Natural killer cell (primary cell): ENCODE measurements at regions not wholly inside any gene's neighbourhood (a gene's known extent, or its start where the extent isn't known, plus 50 kb on each side); places are given as distances from the start of the nearest gene placed in this dataset.

Source experiments
- ATAC-seq, 3 donors: fragments of 150-1000 bp in 2 of 3; fragments of 200-7000 bp in 1 of 3; cut with Tn5 transposase; 1 replicate in 1 of 3; 2 replicates in 2 of 3; pipeline ENCODE4 v1.10.0; 2021; ENCODE audit warnings: mild to moderate bottlenecking in 2 of 3, moderate library complexity in 2 of 3
- DNase-seq, 2 donors: peaks; one replicate each; pipeline versions ENCODE4 v3.0.0 to v3.0.0-alpha.2; 2013 to 2021; ENCODE audit warnings: mixed read lengths in 1 of 2
- H3K27ac ChIP-seq: one replicate; pipeline ENCODE4 v1.5.1; 2013; ENCODE audit warnings: mild to moderate bottlenecking, low read length
- H3K27me3 ChIP-seq: one replicate; pipeline ENCODE4 v1.6.1; 2013; ENCODE audit warnings: low read length; ENCODE audit not compliant: control insufficient read depth, insufficient read depth
- H3K36me3 ChIP-seq: one replicate; pipeline ENCODE4 v1.6.1; 2013; ENCODE audit warnings: low read length; ENCODE audit not compliant: control insufficient read depth, insufficient read depth
- H3K4me1 ChIP-seq: one replicate; pipeline ENCODE4 v1.6.1; 2013; ENCODE audit warnings: low read length; ENCODE audit not compliant: control insufficient read depth, insufficient read depth
- H3K4me3 ChIP-seq: one replicate; pipeline ENCODE4 v1.5.1; 2013; ENCODE audit warnings: low read length
- H3K9me3 ChIP-seq: one replicate; pipeline ENCODE4 v1.6.1; 2013; ENCODE audit warnings: low read length; ENCODE audit not compliant: control insufficient read depth, insufficient read depth
- H3K27ac Mint-ChIP-seq, 2 donors: one replicate each; pipeline ENCODE4 v1.8.0; 2022; ENCODE audit warnings: mild to moderate bottlenecking in 2 of 2, mixed read lengths in 2 of 2, moderate library complexity in 1 of 2
- H3K27me3 Mint-ChIP-seq, 2 donors: one replicate each; pipeline ENCODE4 v1.8.0; 2022; ENCODE audit warnings: low read depth in 2 of 2, mixed read lengths in 2 of 2
- H3K36me3 Mint-ChIP-seq: one replicate; pipeline ENCODE4 v1.8.0; 2022; ENCODE audit warnings: mixed read lengths
- H3K4me1 Mint-ChIP-seq, 2 donors: one replicate each; pipeline ENCODE4 v1.8.0; 2022; ENCODE audit warnings: mixed read lengths in 2 of 2
- H3K4me3 Mint-ChIP-seq: one replicate; pipeline ENCODE4 v1.8.0; 2022; ENCODE audit warnings: mild to moderate bottlenecking, moderate library complexity, mixed read lengths
- H3K9me3 Mint-ChIP-seq, 2 donors: one replicate each; pipeline ENCODE4 v1.8.0; 2022; ENCODE audit warnings: mixed read lengths in 2 of 2
- CTCF ChIP-seq: fragments of 200-600 bp; IDR thresholded peaks from one replicate; pipeline ENCODE4 v1.8.0; 2022; ENCODE audit warnings: antibody characterized with exemption
- WGBS: methylation state at CpG from one replicate; pipeline ENCODE4 v1.1.7; 2013; ENCODE audit warnings: missing lambda C conversion rate; ENCODE audit not compliant: insufficient coverage; 5-methylcytosine and 5-hydroxymethylcytosine counted together
- intact Hi-C: fragments of 100-400 bp; cut with micrococcal nuclease; formaldehyde crosslinking; loops from one replicate; pipeline ENCODE4 v1.14.2; 2022

GRCh38 chr9:2502760-2503159 is 118.8 kb upstream of the VLDLR start:
- Mint-ChIP-seq H3K36me3 (no peaks in the 10 kb centered on the region), H3K27me3 (peaks cover 6 to 8% of the 10 kb centered on the region in 2 donors), H3K9me3 (no peaks in the 10 kb centered on the region), H3K4me3 (no peak overlapping the region), H3K4me1 (no peaks in the 10 kb centered on the region), H3K27ac (no peak overlapping the region)
- no peaks in the 10 kb centered on the region for H3K27me3 ChIP-seq
- intact Hi-C loops = no loop called here
- H3K4me3 ChIP-seq = no peak overlapping the region
- 94% methylated on average over 1 of the region's 2 CpGs for WGBS
- no peak for DNase-seq
- no peaks in the 10 kb centered on the region for H3K9me3 ChIP-seq
- no peak overlapping the region for H3K27ac ChIP-seq
- no peak for TF ChIP-seq CTCF
- no peaks in the 10 kb centered on the region for H3K36me3 ChIP-seq
- no peaks in the 10 kb centered on the region for H3K4me1 ChIP-seq
- no peak for ATAC-seq

DNA sequence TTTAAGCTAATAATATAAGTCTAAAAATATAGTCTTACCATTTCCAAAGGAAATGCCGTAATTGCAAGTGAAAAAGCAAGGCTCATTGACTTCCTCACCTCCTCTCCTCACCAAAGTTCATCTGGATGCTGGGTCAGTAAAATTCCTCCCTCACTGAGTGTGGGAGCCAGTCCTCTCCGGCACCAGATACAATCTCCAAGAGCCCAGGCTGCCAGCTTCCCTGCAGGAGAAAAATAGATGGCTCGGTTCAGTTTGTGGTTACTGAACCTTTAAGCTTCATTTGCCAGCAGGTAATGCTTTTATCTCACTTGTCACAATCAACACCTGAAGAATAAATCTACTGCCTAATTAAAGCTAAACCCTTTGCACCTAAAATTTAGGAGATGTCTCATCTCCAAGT is 115.3 kb upstream of the VLDLR start:
- DNase-seq (no peak), ATAC-seq (no peak)
- no peak for TF ChIP-seq CTCF

DNA sequence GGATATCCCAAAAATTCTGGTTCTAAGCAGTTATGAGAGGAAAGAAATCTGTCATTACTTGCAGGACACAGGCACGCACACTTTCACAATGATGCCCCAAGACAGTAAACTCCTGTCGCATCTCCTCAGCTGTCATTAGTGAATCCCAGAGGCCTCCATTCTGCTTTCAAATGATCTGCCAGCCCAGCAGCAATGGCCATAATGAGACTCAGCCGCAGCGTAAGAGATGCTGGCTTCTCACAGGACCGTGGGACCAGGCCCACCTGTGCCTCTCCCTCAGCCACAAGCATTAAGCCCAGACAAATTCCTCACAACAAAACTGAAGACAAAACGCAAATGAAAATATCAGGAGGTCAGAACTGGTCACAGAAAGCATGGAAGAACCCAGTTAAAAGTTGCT is 98.0 kb upstream of the VLDLR start:
- no peak overlapping the region for H3K27ac ChIP-seq
- no peaks in the 10 kb centered on the region for H3K36me3 ChIP-seq
- no peak for DNase-seq
- intact Hi-C loops = no loop called here
- no peaks in the 10 kb centered on the region for H3K27me3 ChIP-seq
- Mint-ChIP-seq H3K27ac (no peak overlapping the region), H3K36me3 (no peaks in the 10 kb centered on the region), H3K4me1 (no peaks in the 10 kb centered on the region), H3K9me3 (peaks cover 3 to 8% of the 10 kb centered on the region in 2 donors), H3K27me3 (peaks cover 0 to 6% of the 10 kb centered on the region in 2 donors), H3K4me3 (no peak overlapping the region)
- H3K4me1 ChIP-seq = no peaks in the 10 kb centered on the region
- peaks cover 3% of the 10 kb centered on the region for H3K9me3 ChIP-seq
- TF ChIP-seq CTCF = no peak
- no peak for ATAC-seq
- 83% methylated on average over 6 of the region's 6 CpGs for WGBS
- no peak overlapping the region for H3K4me3 ChIP-seq

More for the DNA sequence above, 115.3 kb upstream of the VLDLR start:
- H3K36me3 ChIP-seq = no peaks in the 10 kb centered on the region
- no peak overlapping the region for H3K4me3 Mint-ChIP-seq
- no peak overlapping the region for H3K4me3 ChIP-seq
- peaks cover 7 to 8% of the 10 kb centered on the region in 2 donors for H3K27me3 Mint-ChIP-seq
- no peaks in the 10 kb centered on the region for H3K4me1 ChIP-seq
- H3K27ac Mint-ChIP-seq = no peak overlapping the region
- no peak overlapping the region for H3K27ac ChIP-seq
- H3K27me3 ChIP-seq = no peaks in the 10 kb centered on the region
- 79% methylated on average over 3 of the region's 3 CpGs for WGBS
- H3K36me3 Mint-ChIP-seq = no peaks in the 10 kb centered on the region
- H3K9me3 Mint-ChIP-seq = peaks cover 0 to 2% of the 10 kb centered on the region in 2 donors
- H3K4me1 Mint-ChIP-seq = no peaks in the 10 kb centered on the region
- intact Hi-C loops = no loop called here
- no peaks in the 10 kb centered on the region for H3K9me3 ChIP-seq

- intact Hi-C loops = no loop called here
Observed at GRCh38 chr9:2524601-2525000, 97.0 kb upstream of the VLDLR start.

More at GRCh38 chr9:2524601-2525000, 97.0 kb upstream of the VLDLR start:
- Histone ChIP-seq H3K27me3 (no peaks in the 10 kb centered on the region), H3K27ac (no peak overlapping the region), H3K4me1 (no peaks in the 10 kb centered on the region), H3K4me3 (no peak overlapping the region), H3K36me3 (no peaks in the 10 kb centered on the region), H3K9me3 (peaks cover 3% of the 10 kb centered on the region)
- H3K27ac Mint-ChIP-seq = no peak overlapping the region
- H3K36me3 Mint-ChIP-seq = no peaks in the 10 kb centered on the region
- H3K4me3 Mint-ChIP-seq = no peak overlapping the region
- ATAC-seq = no peak
- no peak for TF ChIP-seq CTCF
- peaks cover 3 to 4% of the 10 kb centered on the region in 2 donors for H3K9me3 Mint-ChIP-seq
- no peak for DNase-seq
- H3K4me1 Mint-ChIP-seq = no peaks in the 10 kb centered on the region
- H3K27me3 Mint-ChIP-seq = peaks cover 0 to 6% of the 10 kb centered on the region in 2 donors
- WGBS = 65% methylated on average over 2 of the region's 3 CpGs
